HG02938 (cell line): ENCODE measurements at regions not wholly inside any gene's neighbourhood (a gene's known extent, or its start where the extent isn't known, plus 50 kb on each side); places are given as distances from the start of the nearest gene placed in this dataset.

Source experiments
- ATAC-seq: cut with Tn5 transposase; IDR thresholded peaks from one replicate; pipeline ENCODE4 v1.9.1; 2021; ENCODE audit warnings: mild to moderate bottlenecking, moderate library complexity; ENCODE audit not compliant: unreplicated experiment

GRCh38 chr14:36083317-36083716, 93.2 kb downstream of the PTCSC3 start:
- ATAC-seq, result no peak

GRCh38 chr14:36078080-36078479, 98.4 kb downstream of the PTCSC3 start:
- no peak for ATAC-seq

- no peak for ATAC-seq
Observed at GRCh38 chr14:36076197-36076596, 100.3 kb downstream of the PTCSC3 start.

GRCh38 chr14:36075203-36075602, 101.3 kb downstream of the PTCSC3 start:
- ATAC-seq, result no peak

- no peak for ATAC-seq
Observed at GRCh38 chr14:36070720-36071043, 105.8 kb downstream of the PTCSC3 start.

- peak; percentile 41 for ATAC-seq
Observed at GRCh38 chr14:36070031-36070719, 106.3 kb downstream of the PTCSC3 start.

- peak; percentile 63 for ATAC-seq
Observed at GRCh38 chr14:36069535-36069900, 107.0 kb downstream of the PTCSC3 start.

GRCh38 chr14:36068777-36069534, 107.6 kb downstream of the PTCSC3 start:
- no peak for ATAC-seq

- ATAC-seq, result peak; percentile 75
Observed at GRCh38 chr14:36067428-36068187, 108.9 kb downstream of the PTCSC3 start.

- ATAC-seq, result no peak
Observed at GRCh38 chr14:36066636-36067035, 109.9 kb downstream of the PTCSC3 start.

GRCh38 chr14:36065831-36066230, 110.7 kb downstream of the PTCSC3 start:
- no peak for ATAC-seq

GRCh38 chr14:36059531-36059930, 117.0 kb downstream of the PTCSC3 start:
- no peak for ATAC-seq

- no peak for ATAC-seq
Observed at GRCh38 chr14:36057452-36058116, 118.9 kb downstream of the PTCSC3 start.

- no peak for ATAC-seq
Observed at GRCh38 chr14:36056845-36057244, 119.7 kb downstream of the PTCSC3 start.

GRCh38 chr14:36055681-36056225, 120.8 kb downstream of the PTCSC3 start:
- ATAC-seq, result no peak

- no peak for ATAC-seq
Observed at GRCh38 chr14:36055052-36055378, 121.5 kb downstream of the PTCSC3 start.

GRCh38 chr14:36054353-36055051, 122.0 kb downstream of the PTCSC3 start:
- no peak for ATAC-seq

GRCh38 chr14:36052681-36053080, 123.8 kb downstream of the PTCSC3 start:
- ATAC-seq, result no peak

GRCh38 chr14:36052063-36052462, 124.5 kb downstream of the PTCSC3 start:
- ATAC-seq, result no peak

- ATAC-seq, result no peak
Observed at GRCh38 chr14:36048667-36049066, 127.9 kb downstream of the PTCSC3 start.

- ATAC-seq, result no peak
Observed at GRCh38 chr14:36047912-36048311, 128.6 kb downstream of the PTCSC3 start.
